HCT116 (cell line): ENCODE measurements at regions not wholly inside any gene's neighbourhood (a gene's known extent, or its start where the extent isn't known, plus 50 kb on each side); places are given as distances from the start of the nearest gene placed in this dataset.

Experiments used
- ATAC-seq: fragments of 200-7000 bp; cut with Tn5 transposase; 2 replicates; pipeline ENCODE4 v1.9.1; 2020; ENCODE audit warnings: mild to moderate bottlenecking, moderate library complexity
- BruUV-seq: library from RNA; stranded (reverse); fragments of 400-500 nt; replicated peaks from 2 replicates; lab custom pipeline; 2021; lab: Mats Ljungman, UMichigan
- CTCF ChIA-PET: fragments of 300-600 bp; sonication (Branson Sonifier 250); formaldehyde crosslinking; loops from one replicate; lab custom pipeline; 2021; ENCODE audit warnings: antibody characterized with exemption; lab: Charles Lee
- POLR2A ChIA-PET: fragments of 300-600, 350-600 bp; sonication (Branson Sonifier 250); formaldehyde crosslinking; loops from one replicate; lab custom pipeline; 2021; ENCODE audit warnings: antibody characterized with exemption; lab: Charles Lee
- RAD21 ChIA-PET, 2 experiments: fragments of 300-600 bp; sonication (Branson Sonifier 250); formaldehyde crosslinking; loops; one replicate each; lab custom pipeline; 2023; ENCODE audit warnings: low total read pairs in 2 of 2; ENCODE audit not compliant: uncharacterized antibody in 2 of 2, unreplicated experiment in 2 of 2, low non-redundant PET in 1 of 2; lab: Charles Lee
- DNase-seq: peaks from one replicate; pipeline ENCODE4 v3.0.0-alpha.2; 2010; ENCODE audit warnings: low read depth, low spot score
- H2AFZ ChIP-seq: fragments of 200-600 bp; shearing (Covaris generic), sonication (generic); 2 replicates; pipeline ENCODE4 v1.6.1; 2017; ENCODE audit warnings: low read depth, mixed run types, mixed read lengths, antibody characterized with exemption, low read length; ENCODE audit not compliant: poor library complexity, severe bottlenecking
- H3K27ac ChIP-seq: 2 replicates; pipeline ENCODE4 v1.5.1; 2012; ENCODE audit warnings: low read depth, low read length
- H3K27me3 ChIP-seq: fragments of 200-600 bp; sonication (generic); 2 replicates; pipeline ENCODE4 v1.6.1; 2016; ENCODE audit warnings: mixed run types, low read length, mixed read lengths; ENCODE audit not compliant: insufficient read depth
- H3K36me3 ChIP-seq, 2 experiments: fragments of 200-500 bp in 1 of 2; fragments of 200-600 bp in 1 of 2; sonication (Bioruptor generic) in 1 of 2; sonication (generic) in 1 of 2; 2 replicates each; pipeline versions ENCODE4 v1.5.1 to v1.6.1; 2014 to 2016; ENCODE audit warnings: low read length in 2 of 2, inconsistent platforms in 1 of 2, mixed read lengths in 1 of 2, mixed run types in 1 of 2; ENCODE audit not compliant: insufficient read depth in 2 of 2, control insufficient read depth in 1 of 2
- H3K4me1 ChIP-seq, 2 experiments: fragments of 200-600 bp in 1 of 2; sonication (generic) in 1 of 2; 2 replicates each; pipeline versions ENCODE4 v1.5.1 to v1.6.1; 2012 to 2017; ENCODE audit warnings: low read length in 2 of 2, inconsistent platforms in 1 of 2, mild to moderate bottlenecking in 1 of 2, mixed read lengths in 1 of 2, mixed run types in 1 of 2, moderate library complexity in 1 of 2; ENCODE audit not compliant: insufficient read depth in 2 of 2, control insufficient read depth in 1 of 2
- H3K4me2 ChIP-seq: fragments of 200-600 bp; sonication (generic); 2 replicates; pipeline ENCODE4 v1.6.1; 2017; ENCODE audit warnings: mixed run types, low read length, mixed read lengths
- H3K4me3 ChIP-seq, 2 experiments: fragments of 200-600 bp in 1 of 2; sonication (generic) in 1 of 2; replicated peaks in 1 of 2; 2 replicates each; pipeline ENCODE4 v1.5.1; 2011 to 2016; ENCODE audit warnings: low read length in 2 of 2, control low read depth in 1 of 2, low read depth in 1 of 2, mild to moderate bottlenecking in 1 of 2, mixed read lengths in 1 of 2, mixed run types in 1 of 2
- H3K79me2 ChIP-seq: fragments of 200-600 bp; sonication (generic); 2 replicates; pipeline ENCODE4 v1.6.1; 2017; ENCODE audit warnings: mild to moderate bottlenecking, mixed run types, low read length, moderate library complexity, mixed read lengths; ENCODE audit not compliant: insufficient read depth
- H3K9ac ChIP-seq: fragments of 200-600 bp; sonication (generic); 2 replicates; pipeline ENCODE4 v1.6.1; 2016; ENCODE audit warnings: low read length, mixed read lengths
- H3K9me2 ChIP-seq: fragments of 200-600 bp; sonication (generic), shearing (Covaris generic); 2 replicates; pipeline ENCODE4 v1.6.1; 2017; ENCODE audit warnings: mixed run types, mild to moderate bottlenecking, moderate library complexity; ENCODE audit not compliant: insufficient read depth
- H3K9me3 ChIP-seq, 2 experiments: fragments of 200-500 bp in 1 of 2; fragments of 200-600 bp in 1 of 2; sonication (Bioruptor generic) in 1 of 2; sonication (generic) in 1 of 2; 2 replicates each; pipeline ENCODE4 v1.6.1; 2014 to 2017; ENCODE audit warnings: low read length in 2 of 2, mixed read lengths in 2 of 2, inconsistent platforms in 1 of 2, low read depth in 1 of 2, mild to moderate bottlenecking in 1 of 2, mixed run types in 1 of 2, moderate library complexity in 1 of 2; ENCODE audit not compliant: control insufficient read depth in 1 of 2, insufficient read depth in 1 of 2
- H4K20me1 ChIP-seq: fragments of 200-600 bp; sonication (generic), shearing (Covaris generic); 2 replicates; pipeline ENCODE4 v1.6.1; 2017; ENCODE audit warnings: mixed run types, mild to moderate bottlenecking, moderate library complexity; ENCODE audit not compliant: insufficient read depth
- CEBPB ChIP-seq: IDR thresholded peaks from 2 replicates; pipeline ENCODE4 v1.6.1; 2012; ENCODE audit warnings: low read depth
- ELF1 ChIP-seq: IDR thresholded peaks from 2 replicates; pipeline ENCODE4 v1.6.1; 2012; ENCODE audit warnings: low read depth, borderline replicate concordance
- EZH2 ChIP-seq: fragments of 200-600 bp; sonication (generic); IDR thresholded peaks from 2 replicates; pipeline ENCODE4 v1.6.1; 2017; ENCODE audit warnings: antibody characterized with exemption, mixed run types
- FOSL1 ChIP-seq: IDR thresholded peaks from 2 replicates; pipeline ENCODE4 v1.6.1; 2012; ENCODE audit warnings: low read depth
- MAX ChIP-seq: IDR thresholded peaks from 2 replicates; pipeline ENCODE4 v1.6.1; 2012
- REST ChIP-seq: IDR thresholded peaks from 2 replicates; pipeline ENCODE4 v1.6.1; 2012; ENCODE audit warnings: low read depth
- SP1 ChIP-seq: IDR thresholded peaks from 2 replicates; pipeline ENCODE4 v1.6.1; 2012; ENCODE audit warnings: low read depth
- SRF ChIP-seq: IDR thresholded peaks from 2 replicates; pipeline ENCODE4 v1.6.1; 2012; ENCODE audit warnings: low read depth
- TCF7L2 ChIP-seq: IDR thresholded peaks from 2 replicates; pipeline ENCODE4 v1.7.0; 2011; ENCODE audit warnings: borderline replicate concordance, inconsistent platforms; ENCODE audit not compliant: insufficient read depth, insufficient read length; ENCODE audit errors: extremely low read depth
- YY1 ChIP-seq: IDR thresholded peaks from 2 replicates; pipeline ENCODE4 v1.6.1; 2011; ENCODE audit warnings: low read length, low read depth, moderate library complexity, mild to moderate bottlenecking; ENCODE audit not compliant: insufficient replicate concordance; ENCODE audit errors: extremely low read depth
- intact Hi-C: fragments of 100-400 bp; cut with micrococcal nuclease; formaldehyde crosslinking; loops from 2 replicates; pipeline ENCODE4 v1.10.0; 2022
- TF ChIP-seq, protein P1 (sequence below): IDR thresholded peaks from 2 replicates; pipeline ENCODE4 v1.6.1; 2011; ENCODE audit warnings: mild to moderate bottlenecking, low read length, moderate library complexity; ENCODE audit not compliant: insufficient replicate concordance; ENCODE audit errors: extremely low read depth
- TF ChIP-seq, protein P2 (sequence below): IDR thresholded peaks from 2 replicates; pipeline ENCODE4 v1.6.1; 2012

GRCh38 chr17:77802333-77802615, 156.2 kb upstream of the TNRC6C start:
- POLR2A ChIA-PET, result no interaction called here

GRCh38 chr17:77802811-77803220, 155.7 kb upstream of the TNRC6C start:
- no peaks in the 10 kb centered on the region for H3K79me2 ChIP-seq
- no peak overlapping the region for H2AFZ ChIP-seq
- DNase-seq (no peak), ATAC-seq (no peak)
- H3K4me3 ChIP-seq, result no peak overlapping the region
- intact Hi-C loops, result no loop called here
- no peak overlapping the region for H3K4me2 ChIP-seq
- no peaks in the 10 kb centered on the region for H3K4me1 ChIP-seq
- no peak overlapping the region for H3K9ac ChIP-seq
- no peaks in the 10 kb centered on the region for H3K9me3 ChIP-seq
- H4K20me1 ChIP-seq, result no peaks in the 10 kb centered on the region
- H3K27me3 ChIP-seq, result peaks cover 26% of the 10 kb centered on the region; the same call in 1 of the 2 replicates
- no peak overlapping the region for H3K27ac ChIP-seq
- ChIA-PET CTCF (no interaction called here), RAD21 (no interaction called here), POLR2A (no interaction called here)
- H3K9me2 ChIP-seq, result no peaks in the 10 kb centered on the region
- no peaks in the 10 kb centered on the region for H3K36me3 ChIP-seq
- TF ChIP-seq, protein P1, sequence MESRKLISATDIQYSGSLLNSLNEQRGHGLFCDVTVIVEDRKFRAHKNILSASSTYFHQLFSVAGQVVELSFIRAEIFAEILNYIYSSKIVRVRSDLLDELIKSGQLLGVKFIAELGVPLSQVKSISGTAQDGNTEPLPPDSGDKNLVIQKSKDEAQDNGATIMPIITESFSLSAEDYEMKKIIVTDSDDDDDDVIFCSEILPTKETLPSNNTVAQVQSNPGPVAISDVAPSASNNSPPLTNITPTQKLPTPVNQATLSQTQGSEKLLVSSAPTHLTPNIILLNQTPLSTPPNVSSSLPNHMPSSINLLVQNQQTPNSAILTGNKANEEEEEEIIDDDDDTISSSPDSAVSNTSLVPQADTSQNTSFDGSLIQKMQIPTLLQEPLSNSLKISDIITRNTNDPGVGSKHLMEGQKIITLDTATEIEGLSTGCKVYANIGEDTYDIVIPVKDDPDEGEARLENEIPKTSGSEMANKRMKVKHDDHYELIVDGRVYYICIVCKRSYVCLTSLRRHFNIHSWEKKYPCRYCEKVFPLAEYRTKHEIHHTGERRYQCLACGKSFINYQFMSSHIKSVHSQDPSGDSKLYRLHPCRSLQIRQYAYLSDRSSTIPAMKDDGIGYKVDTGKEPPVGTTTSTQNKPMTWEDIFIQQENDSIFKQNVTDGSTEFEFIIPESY, result no peak
- TF ChIP-seq CEBPB (no peak), TCF7L2 (no peak), EZH2 (no peak), SP1 (no peak), FOSL1 (no peak), SRF (no peak), REST (no peak), YY1 (no peak), ELF1 (no peak), MAX (no peak)
- TF ChIP-seq, protein P2, sequence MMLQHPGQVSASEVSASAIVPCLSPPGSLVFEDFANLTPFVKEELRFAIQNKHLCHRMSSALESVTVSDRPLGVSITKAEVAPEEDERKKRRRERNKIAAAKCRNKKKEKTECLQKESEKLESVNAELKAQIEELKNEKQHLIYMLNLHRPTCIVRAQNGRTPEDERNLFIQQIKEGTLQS, result no peak
- no TSS peak for BruUV-seq

More at GRCh38 chr17:77802333-77802615, 156.2 kb upstream of the TNRC6C start:
- BruUV-seq, result no TSS peak
- H3K36me3 ChIP-seq, result no peaks in the 10 kb centered on the region
- CTCF ChIA-PET, result no interaction called here
- RAD21 ChIA-PET, result no interaction called here
- no peak overlapping the region for H3K4me2 ChIP-seq
- H3K9me2 ChIP-seq, result no peaks in the 10 kb centered on the region
- H3K4me1 ChIP-seq, result no peaks in the 10 kb centered on the region
- no peaks in the 10 kb centered on the region for H4K20me1 ChIP-seq
- no peak for ATAC-seq
- TF ChIP-seq, protein P2, result no peak
- no peak for TF ChIP-seq EZH2
- no peak overlapping the region for H3K4me3 ChIP-seq
- H3K27ac ChIP-seq, result no peak overlapping the region
- intact Hi-C loops, result no loop called here
- no peaks in the 10 kb centered on the region for H3K79me2 ChIP-seq
- no peak for DNase-seq
- no peak overlapping the region for H3K9ac ChIP-seq
- no peaks in the 10 kb centered on the region for H3K9me3 ChIP-seq
- no peak overlapping the region for H2AFZ ChIP-seq
- peaks cover 26% of the 10 kb centered on the region; the same call in 1 of the 2 replicates for H3K27me3 ChIP-seq
